ENCODE measurements at regions not wholly inside any gene's neighbourhood (a gene's known extent, or its start where the extent isn't known, plus 50 kb on each side); places are given as distances from the start of the nearest gene placed in this dataset.

DNA sequence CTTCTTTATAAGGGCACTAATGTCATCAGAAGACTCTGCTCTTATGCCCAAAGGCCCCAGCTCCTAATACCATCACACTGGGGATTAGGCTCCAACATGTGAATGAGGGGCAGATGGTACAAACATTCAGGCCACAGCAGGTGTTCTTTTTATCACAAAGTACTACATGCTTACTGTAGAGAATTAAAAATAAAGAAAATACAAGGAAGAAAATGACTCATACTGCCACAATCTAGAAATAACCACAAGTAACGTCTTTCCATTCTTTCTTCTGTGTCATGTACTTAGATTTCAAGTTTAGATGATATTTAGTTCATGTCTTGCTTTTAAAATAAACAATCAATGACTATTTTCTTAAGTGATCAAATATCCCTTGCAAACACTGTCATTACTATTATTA lies 100.3 kb upstream of the NEDD4L start:
- H2BK120ac ChIP-seq (ENCODE audit: low read depth, low read length, poor library complexity, severe bottlenecking), result no peak overlapping the region
- TF ChIP-seq, protein P1, sequence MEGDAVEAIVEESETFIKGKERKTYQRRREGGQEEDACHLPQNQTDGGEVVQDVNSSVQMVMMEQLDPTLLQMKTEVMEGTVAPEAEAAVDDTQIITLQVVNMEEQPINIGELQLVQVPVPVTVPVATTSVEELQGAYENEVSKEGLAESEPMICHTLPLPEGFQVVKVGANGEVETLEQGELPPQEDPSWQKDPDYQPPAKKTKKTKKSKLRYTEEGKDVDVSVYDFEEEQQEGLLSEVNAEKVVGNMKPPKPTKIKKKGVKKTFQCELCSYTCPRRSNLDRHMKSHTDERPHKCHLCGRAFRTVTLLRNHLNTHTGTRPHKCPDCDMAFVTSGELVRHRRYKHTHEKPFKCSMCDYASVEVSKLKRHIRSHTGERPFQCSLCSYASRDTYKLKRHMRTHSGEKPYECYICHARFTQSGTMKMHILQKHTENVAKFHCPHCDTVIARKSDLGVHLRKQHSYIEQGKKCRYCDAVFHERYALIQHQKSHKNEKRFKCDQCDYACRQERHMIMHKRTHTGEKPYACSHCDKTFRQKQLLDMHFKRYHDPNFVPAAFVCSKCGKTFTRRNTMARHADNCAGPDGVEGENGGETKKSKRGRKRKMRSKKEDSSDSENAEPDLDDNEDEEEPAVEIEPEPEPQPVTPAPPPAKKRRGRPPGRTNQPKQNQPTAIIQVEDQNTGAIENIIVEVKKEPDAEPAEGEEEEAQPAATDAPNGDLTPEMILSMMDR (conservative IDR thresholded peaks at IDR 0.05), result no peak
- H3K27ac ChIP-seq (ENCODE audit: insufficient read length, low read depth, low read length), result no peak overlapping the region
- H2AFZ ChIP-seq (ENCODE audit: low read length), result no peak overlapping the region
- H4K91ac ChIP-seq (ENCODE audit: insufficient read length, low read depth, low read length), result no peak overlapping the region
- no peak overlapping the region for H3K14ac ChIP-seq (ENCODE audit: insufficient read depth, low read length)
- no peak overlapping the region for H4K5ac ChIP-seq (ENCODE audit: insufficient read length, low read depth, low read length)
- no peak overlapping the region for H3K4me2 ChIP-seq (ENCODE audit: insufficient read depth, insufficient read length, low read length)
- H3K23ac ChIP-seq (ENCODE audit: insufficient read length, low read depth, low read length), result no peak overlapping the region
- H4K20me1 ChIP-seq (ENCODE audit: control insufficient read depth, insufficient read depth, insufficient read length), result no peaks in the 10 kb centered on the region
- H2BK12ac ChIP-seq (ENCODE audit: insufficient read length, low read depth, low read length), result no peak overlapping the region
- no peak overlapping the region for H2BK15ac ChIP-seq (ENCODE audit: low read depth, low read length)
- no peak overlapping the region for H3T11ph ChIP-seq (ENCODE audit: low read length)
- no peak overlapping the region for H3K9ac ChIP-seq (ENCODE audit: extremely low read depth, insufficient read length, low read length)
- Mint-ChIP-seq H3K9me3 (no peaks in the 10 kb centered on the region), H3K27me3 (ENCODE audit: low read depth) (peaks cover 3% of the 10 kb centered on the region), H3K27ac (no peak overlapping the region), H3K36me3 (ENCODE audit: insufficient read depth in 1 of 3, low read depth in 3 of 3) (no peaks in the 10 kb centered on the region), H3K4me3 (no peak overlapping the region), H3K4me1 (peaks cover 20 to 25% of the 10 kb centered on the region in 2 experiments)
- H2AK5ac ChIP-seq (ENCODE audit: insufficient read length, low read length), result no peak overlapping the region
- no peak overlapping the region for H2BK20ac ChIP-seq (ENCODE audit: low read depth, low read length, poor library complexity, severe bottlenecking)
- H2BK5ac ChIP-seq (ENCODE audit: insufficient read length, low read length), result no peak overlapping the region
- no peaks in the 10 kb centered on the region for H3K79me1 ChIP-seq (ENCODE audit: insufficient read depth, low read depth, low read length, poor library complexity, severe bottlenecking)
- no peak overlapping the region for H4K8ac ChIP-seq (replicated peaks; ENCODE audit: insufficient read length, low read depth, low read length)
- no peak overlapping the region for H3K4ac ChIP-seq (ENCODE audit: low read depth, low read length)
- no CpG with 5 or more reads among the region's 1 CpG for WGBS (ENCODE audit: extremely low coverage, insufficient read length, low lambda C conversion rate)
- no peak overlapping the region for H3K56ac ChIP-seq (ENCODE audit: insufficient read length, low read depth, low read length)
- no peaks in the 10 kb centered on the region for H3K9me3 ChIP-seq (ENCODE audit: control insufficient read depth, low read depth, low read length)
- H3K23me2 ChIP-seq (ENCODE audit: insufficient read length, low read depth, low read length, poor library complexity, severe bottlenecking), result no peaks in the 10 kb centered on the region
- H3K4me1 ChIP-seq (ENCODE audit: insufficient read depth, low read length), result no peaks in the 10 kb centered on the region
- H3K18ac ChIP-seq (ENCODE audit: insufficient read length, low read depth, low read length), result no peak overlapping the region
- DNase-seq, result no peak
- H3K79me2 ChIP-seq (ENCODE audit: insufficient read depth, low read length), result no peaks in the 10 kb centered on the region
- H3K27me3 ChIP-seq (ENCODE audit: insufficient read depth, low read length), result no peaks in the 10 kb centered on the region

Data from H9 (cell line).